AML-193 (cell line): ENCODE measurements at regions not wholly inside any gene's neighbourhood (a gene's known extent, or its start where the extent isn't known, plus 50 kb on each side); places are given as distances from the start of the nearest gene placed in this dataset.

Source experiments
- DNase-seq, 2 experiments: peaks; one replicate each; lab custom pipeline; 2025; lab: John Stamatoyannopoulos, UW

DNA sequence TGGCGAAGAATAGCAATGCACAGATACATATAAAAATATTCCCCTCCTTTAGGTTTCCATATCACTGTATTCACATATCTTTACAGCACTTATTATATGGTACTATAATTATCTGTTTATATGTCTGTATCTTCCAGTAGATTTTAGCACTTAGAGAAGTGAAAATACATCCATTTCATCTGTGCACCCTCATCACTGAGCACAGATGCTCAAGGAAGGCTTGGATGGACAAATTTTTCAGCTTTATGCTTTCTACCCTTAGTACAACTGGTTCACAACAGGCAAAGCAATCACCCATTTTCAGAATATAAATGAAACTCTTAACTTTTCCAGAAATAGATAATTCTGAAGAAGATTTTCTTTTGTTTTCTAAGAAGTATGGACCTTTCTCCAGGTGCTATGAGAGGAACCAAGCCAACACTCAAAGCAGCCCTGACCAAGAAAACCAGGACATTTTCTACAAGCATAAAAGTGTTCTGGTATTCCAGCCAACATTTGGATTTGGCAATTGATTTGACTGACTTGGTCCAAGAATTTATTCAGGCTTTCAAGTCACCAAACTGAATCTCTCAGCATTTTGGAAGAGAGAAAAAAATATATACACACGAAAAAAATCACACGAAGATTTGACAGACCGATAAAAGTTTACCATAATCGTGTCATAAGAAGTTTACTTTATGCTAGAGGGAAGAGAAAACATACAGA lies 170.2 kb upstream of the CD180 start:
- DNase-seq: no peak

DNA sequence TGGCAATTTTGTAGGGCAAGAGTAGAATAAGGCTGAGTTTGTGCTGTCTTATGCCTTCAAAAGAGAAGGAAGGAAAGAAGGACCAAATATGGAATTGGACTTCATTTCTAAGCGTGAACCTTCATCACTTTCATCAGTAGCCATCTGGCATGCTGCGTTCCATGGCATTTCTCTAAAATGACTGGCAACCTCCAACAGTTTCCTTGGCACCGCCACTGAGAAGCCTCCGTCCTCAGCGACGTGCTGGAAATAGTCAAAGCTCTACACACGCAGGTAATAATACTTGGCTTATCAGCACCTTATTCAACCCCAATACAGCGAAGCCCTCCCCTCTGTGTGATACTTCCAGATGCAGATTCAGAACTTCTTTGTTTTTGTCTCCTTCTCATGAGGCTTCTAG lies 169.7 kb upstream of the CD180 start:
- no peak for DNase-seq

DNA sequence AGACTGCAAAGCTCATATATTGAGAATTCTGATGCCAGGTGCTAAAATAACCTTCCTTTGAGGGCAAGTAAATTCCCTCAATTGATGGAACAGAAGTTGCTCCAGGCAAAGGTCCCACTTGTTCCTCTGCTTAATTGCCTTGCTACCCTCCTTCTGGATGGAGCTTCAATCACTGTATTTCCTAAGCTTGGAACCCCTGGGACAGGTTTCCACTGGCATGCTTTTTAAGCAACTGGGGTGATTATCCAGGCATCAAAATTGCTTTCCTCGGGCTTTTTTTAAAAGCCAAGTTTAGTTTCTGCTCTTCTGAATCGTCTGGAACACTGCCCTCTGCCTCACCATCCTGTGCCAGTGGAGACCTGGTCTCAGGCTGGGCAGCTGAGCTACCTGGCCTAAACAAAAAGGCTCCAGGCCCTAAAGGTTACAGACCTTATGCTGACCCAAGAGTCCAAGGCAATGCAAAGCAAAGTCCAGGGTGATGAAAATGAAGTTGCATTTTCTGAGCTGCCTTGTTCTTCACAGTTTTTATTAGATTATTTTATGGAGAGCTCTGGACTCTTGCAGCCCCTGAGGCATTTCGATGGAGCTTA lies 167.9 kb upstream of the CD180 start:
- no peak for DNase-seq

DNA sequence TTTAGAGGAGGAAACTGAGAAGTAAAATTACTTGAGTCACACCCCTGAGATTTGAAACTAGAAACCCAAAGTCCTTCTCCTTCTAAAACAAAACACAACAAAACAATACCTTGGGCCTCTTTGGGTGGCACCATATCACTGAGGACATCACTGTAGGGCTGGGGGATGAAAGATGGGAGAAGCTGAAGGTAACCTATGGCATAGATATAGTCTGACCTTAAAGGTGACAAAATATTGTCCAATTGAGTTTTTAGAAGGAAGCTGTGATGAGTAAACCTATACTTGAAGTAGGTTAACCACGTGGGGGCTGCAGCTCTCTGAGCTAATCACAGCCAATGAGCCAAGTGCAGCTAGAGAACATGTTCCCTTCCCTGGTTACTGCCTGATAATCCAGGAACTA lies 167.4 kb upstream of the CD180 start:
- DNase-seq: no peak

GRCh38 chr5:67363180-67363709 lies 166.6 kb upstream of the CD180 start:
- DNase-seq: no peak

DNA sequence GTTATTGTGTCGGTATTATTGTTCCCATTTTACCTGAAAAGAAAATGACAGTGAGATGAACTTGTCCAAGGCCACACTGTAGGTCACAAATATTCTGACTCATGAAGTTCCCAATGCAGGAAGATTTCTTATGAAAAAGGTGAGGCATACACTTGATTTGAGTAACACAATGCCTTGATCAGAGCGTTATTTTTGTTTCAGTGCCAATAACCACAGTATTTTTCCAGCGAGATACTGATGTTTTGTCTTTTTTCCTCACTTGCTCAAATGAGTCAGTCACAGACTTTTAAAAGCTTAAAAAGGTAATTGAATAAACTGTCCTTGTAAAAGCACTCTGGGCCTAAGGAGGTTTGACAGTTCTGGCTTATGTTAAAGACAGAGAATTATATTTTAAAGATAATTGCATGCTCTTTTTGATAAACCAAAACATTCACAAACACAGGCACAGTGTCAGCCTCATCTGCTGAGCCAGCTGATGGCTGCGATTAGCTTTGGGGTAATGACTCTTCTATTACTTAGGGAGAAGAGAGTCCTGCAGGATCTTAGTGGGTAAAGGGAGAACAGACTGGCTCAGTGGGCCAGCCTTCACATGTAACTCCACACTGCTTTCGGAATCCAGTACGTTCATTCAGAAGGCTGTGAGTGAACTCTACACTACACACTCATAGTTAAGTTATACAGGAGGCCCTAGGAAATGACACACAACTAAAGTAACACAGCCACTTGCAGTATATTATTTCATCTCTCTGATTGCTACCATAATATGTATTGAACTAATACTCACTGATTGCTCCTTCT lies 165.5 kb upstream of the CD180 start:
- no peak for DNase-seq

GRCh38 chr5:67360047-67360446 lies 163.4 kb upstream of the CD180 start:
- DNase-seq: no peak

GRCh38 chr5:67358186-67358585 lies 161.6 kb upstream of the CD180 start:
- DNase-seq: no peak

DNA sequence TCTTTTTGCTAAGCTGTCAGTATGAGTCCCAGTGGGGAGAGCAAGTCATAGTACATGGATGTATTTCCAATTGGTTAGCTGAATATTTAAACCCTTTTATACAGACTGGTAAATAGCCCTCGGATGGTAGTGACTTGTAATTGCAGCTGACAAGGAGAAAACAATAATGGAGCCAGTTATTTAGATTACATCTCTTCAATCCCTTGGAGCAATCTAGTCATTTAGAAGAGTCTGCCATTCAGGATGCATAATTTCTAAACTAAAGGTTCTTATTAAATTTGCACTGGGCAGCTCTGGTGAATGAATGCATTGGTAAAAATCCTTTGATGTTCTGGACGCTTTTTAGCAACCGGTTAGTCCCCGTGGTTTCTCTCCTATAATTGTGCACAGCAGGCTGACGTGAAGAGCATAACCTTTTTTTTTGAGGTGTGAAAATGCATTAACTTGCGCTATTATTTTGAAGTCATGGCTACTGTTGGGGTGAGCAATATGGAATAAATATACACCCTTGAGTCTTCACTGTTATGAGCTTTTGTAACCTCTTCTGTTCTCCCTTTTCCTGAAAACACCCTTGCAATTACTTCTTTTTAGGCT lies 158.6 kb upstream of the CD180 start:
- no peak for DNase-seq

DNA sequence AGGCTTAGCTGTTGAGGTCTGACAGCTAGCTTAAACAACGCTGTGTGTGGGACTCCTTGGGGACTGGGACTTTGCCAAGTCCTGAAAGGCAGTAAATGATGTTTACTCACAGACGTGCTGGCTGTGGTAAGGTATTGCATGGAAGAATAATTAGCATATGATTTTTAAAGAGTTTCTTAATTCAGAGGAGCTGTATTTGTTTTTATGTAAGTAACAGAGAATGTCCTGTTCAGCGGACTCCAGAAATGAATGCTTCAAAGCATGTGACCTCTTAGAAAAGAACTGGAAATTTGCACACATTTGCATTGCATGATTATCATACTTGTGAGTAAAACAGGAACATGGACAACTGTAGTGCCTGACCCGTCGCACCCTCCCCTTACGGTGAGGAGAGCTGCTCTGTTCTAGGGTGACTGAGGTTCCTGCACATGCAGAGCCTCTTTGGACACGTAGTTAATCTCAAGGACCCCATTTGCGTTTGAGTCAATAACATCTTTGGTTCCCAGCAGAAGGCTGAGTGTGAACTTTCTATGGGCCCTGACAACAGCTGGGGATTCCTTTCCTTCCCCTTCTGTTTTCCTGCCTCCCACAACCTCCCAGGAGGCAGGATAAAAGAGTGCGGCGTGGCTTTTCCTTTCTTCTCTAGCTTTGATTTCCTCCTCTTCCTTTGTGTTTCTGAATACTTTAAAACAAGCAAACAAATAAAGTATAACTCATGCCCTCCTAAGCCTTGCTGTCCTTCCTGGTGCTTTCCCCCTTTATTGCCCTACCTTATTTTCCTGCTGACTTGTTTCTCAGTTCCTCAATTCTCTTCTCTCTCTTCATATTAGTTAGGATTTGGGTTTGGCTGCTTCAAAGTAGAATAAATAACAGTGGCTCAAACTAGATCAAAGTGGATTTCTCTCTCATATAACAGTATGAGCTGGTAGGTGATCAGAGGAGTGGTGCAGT lies 157.2 kb upstream of the CD180 start:
- no peak for DNase-seq

DNA sequence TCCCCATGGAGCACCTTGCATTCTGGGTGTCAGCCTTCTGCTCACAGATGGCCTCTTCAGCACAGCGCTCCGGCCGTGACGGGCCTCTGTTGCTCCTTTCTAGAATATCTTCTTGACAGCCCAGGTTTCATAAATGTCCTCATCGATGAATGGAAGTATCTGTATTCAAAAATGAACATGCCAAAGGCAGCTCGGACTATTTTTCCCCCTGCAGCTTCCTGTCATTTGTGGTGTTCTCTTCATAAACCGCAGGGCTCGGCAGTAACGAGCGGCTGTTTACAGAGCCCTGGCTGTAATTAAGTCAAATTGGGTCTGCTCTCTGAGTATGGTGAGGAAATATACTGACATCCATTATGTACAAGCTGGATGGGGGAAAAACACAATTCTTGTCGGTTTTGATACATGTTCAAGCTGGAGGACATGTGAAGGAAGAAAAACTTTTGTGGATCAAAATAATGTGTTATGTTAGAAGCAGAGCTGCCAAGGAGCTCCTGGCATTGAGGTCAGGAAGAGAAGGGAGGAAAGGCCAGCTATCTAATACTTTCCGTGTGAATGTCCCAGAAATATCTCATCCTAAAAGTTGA lies 154.1 kb upstream of the CD180 start:
- no peak for DNase-seq

DNA sequence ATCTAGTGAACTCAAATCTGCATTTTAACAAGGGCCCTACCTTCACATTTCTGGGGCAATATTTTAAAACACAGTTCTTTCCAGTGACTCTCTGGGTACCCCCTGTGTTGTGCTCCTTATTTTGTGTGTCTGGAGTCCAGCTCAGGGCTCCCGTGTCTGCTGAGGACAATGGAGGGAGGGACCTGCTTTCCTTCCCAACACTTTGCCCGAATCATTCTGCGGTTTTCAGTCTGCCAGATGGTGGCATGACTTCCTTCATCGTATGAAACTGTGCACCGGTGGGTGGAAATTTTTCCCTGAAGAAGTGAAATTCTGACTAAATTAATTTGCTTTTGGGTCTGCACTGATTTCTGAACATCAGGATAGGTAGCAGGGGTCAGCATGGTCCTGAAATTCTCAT lies 153.6 kb upstream of the CD180 start:
- no peak for DNase-seq

DNA sequence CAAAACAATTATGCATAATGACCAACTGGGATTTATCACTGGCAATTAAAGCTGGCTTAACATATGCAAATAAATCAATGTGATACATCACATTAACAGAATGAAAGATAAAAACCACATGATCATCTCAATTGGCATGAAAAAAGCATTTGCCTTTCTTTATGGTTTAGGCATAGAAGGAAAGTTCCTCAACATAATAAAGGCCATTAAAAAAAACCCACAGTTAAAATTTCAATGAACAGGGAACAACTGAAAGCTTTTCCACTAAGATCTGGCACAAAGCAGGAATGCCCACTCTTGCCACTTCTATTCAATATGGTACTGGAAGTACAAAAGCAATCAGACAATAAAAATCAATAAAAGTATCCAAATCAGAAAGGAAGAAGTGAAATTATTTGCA lies 151.2 kb upstream of the CD180 start:
- no peak for DNase-seq

GRCh38 chr5:67346611-67347010 lies 150.0 kb upstream of the CD180 start:
- DNase-seq: no peak

DNA sequence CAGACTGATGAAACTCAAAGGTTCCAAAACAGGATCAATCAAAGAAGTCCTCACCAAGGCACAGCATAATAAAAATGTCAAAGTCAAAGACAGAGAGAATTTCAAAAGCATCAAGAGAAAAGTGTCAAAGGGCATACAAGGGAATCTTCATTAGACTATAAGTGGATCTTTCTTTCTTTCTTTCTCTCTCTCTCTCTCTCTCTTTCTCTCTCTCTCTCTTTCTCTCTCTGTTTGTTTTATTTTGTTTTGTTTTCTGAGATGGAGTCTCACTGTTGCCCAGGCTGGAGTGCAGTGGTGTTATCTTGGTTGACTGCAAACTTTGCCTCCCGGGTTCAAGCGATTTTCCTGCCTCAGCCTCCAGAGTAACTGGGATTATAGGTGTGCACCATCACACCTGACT lies 148.3 kb upstream of the CD180 start:
- DNase-seq: no peak

GRCh38 chr5:67343835-67344234 lies 147.2 kb upstream of the CD180 start:
- DNase-seq: no peak

GRCh38 chr5:67341478-67341877 lies 144.9 kb upstream of the CD180 start:
- DNase-seq: no peak

GRCh38 chr5:67339219-67339767 lies 142.7 kb upstream of the CD180 start:
- no peak for DNase-seq

GRCh38 chr5:67338421-67338820 lies 141.8 kb upstream of the CD180 start:
- DNase-seq: no peak

GRCh38 chr5:67337751-67338150 lies 141.2 kb upstream of the CD180 start:
- no peak for DNase-seq

- no peak for DNase-seq
Measured at GRCh38 chr5:67335426-67335825, 138.8 kb upstream of the CD180 start.
